ENCODE measurements at regions not wholly inside any gene's neighbourhood (a gene's known extent, or its start where the extent isn't known, plus 50 kb on each side); places are given as distances from the start of the nearest gene placed in this dataset.

- TF ChIP-seq POLR2AphosphoS5 (IDR thresholded peaks at IDR 0.05; ENCODE audit: low read depth, low read length) (no peak), TAF7 (optimal IDR thresholded peaks at IDR 0.05; ENCODE audit: borderline replicate concordance, low read depth, low read length) (no peak), EP300 (IDR thresholded peaks at IDR 0.05; ENCODE audit: borderline replicate concordance in 1 of 2, low read depth in 2 of 2, low read length in 2 of 2) (no peak), ATF2 (IDR thresholded peaks at IDR 0.05; ENCODE audit: low read length) (no peak), CREB1 (IDR thresholded peaks at IDR 0.05) (no peak), ATF3 (IDR thresholded peaks at IDR 0.05; ENCODE audit: insufficient read depth, low read depth, low read length) (no peak)
These were observed 265.3 kb downstream of the HNRNPD start (continued) for GRCh38 chr4:82108506-82108905.

Data from H1 (cell line).